ENCODE measurements at regions not wholly inside any gene's neighbourhood (a gene's known extent, or its start where the extent isn't known, plus 50 kb on each side); places are given as distances from the start of the nearest gene placed in this dataset.

GRCh38 chr1:4120557-4121292, 220.7 kb upstream of the C1orf174 start:
- Histone ChIP-seq H3K27me3 (peaks cover 0 to 29% (median 3%) of the 10 kb centered on the region in 9 donors), H3K4me1 (no peaks in the 10 kb centered on the region), H3K9me3 (no peaks in the 10 kb centered on the region), H3K27ac (no peak overlapping the region), H3K36me3 (no peaks in the 10 kb centered on the region), H3K4me3 (no peak overlapping the region)
- ATAC-seq (no peak), DNase-seq (no peak)
- no peak for TF ChIP-seq CTCF (IDR thresholded peaks at IDR 0.05)
- TF ChIP-seq POLR2A (IDR thresholded peaks at IDR 0.05) = no peak
- WGBS, 4 donors = 54 to 60% (median 57%) methylated on average over 15 of the region's 15 CpGs
- intact Hi-C loops (cut with DNase I) = no loop called here

GRCh38 chr1:4121293-4121684, 221.2 kb upstream of the C1orf174 start:
- Histone ChIP-seq H3K27ac (no peak overlapping the region), H3K4me1 (no peaks in the 10 kb centered on the region), H3K4me3 (no peak overlapping the region), H3K27me3 (peaks cover 0 to 28% (median 3%) of the 10 kb centered on the region in 9 donors), H3K9me3 (no peaks in the 10 kb centered on the region), H3K36me3 (no peaks in the 10 kb centered on the region)
- no peak for TF ChIP-seq POLR2A (IDR thresholded peaks at IDR 0.05)
- no peak for TF ChIP-seq CTCF (IDR thresholded peaks at IDR 0.05)
- intact Hi-C loops (cut with DNase I) = no loop called here
- WGBS, 4 donors = 69 to 74% (median 73%) methylated on average over 8 of the region's 8 CpGs
- ATAC-seq (no peak), DNase-seq (no peak)

- no peaks in the 10 kb centered on the region for H3K9me3 ChIP-seq
- intact Hi-C loops (cut with DNase I) = no loop called here
- 76 to 87% (median 81%) methylated on average over 17 to 20 of the region's 20 CpGs for WGBS, 4 donors
- TF ChIP-seq POLR2A (IDR thresholded peaks at IDR 0.05) (no peak), CTCF (IDR thresholded peaks at IDR 0.05) (no peak)
- no peak overlapping the region for H3K27ac ChIP-seq
- DNase-seq = no peak
- H3K27me3 ChIP-seq = peaks cover 0 to 22% (median 0%) of the 10 kb centered on the region in 9 donors
- no peak for ATAC-seq
- H3K4me3 ChIP-seq = no peak overlapping the region
- no peaks in the 10 kb centered on the region for H3K36me3 ChIP-seq
- H3K4me1 ChIP-seq = no peaks in the 10 kb centered on the region
These were observed 221.9 kb upstream of the C1orf174 start for GRCh38 chr1:4121834-4122512.

- Histone ChIP-seq H3K36me3 (no peaks in the 10 kb centered on the region), H3K27me3 (peaks cover 0 to 16% (median 0%) of the 10 kb centered on the region in 9 donors), H3K9me3 (no peaks in the 10 kb centered on the region), H3K4me3 (no peak overlapping the region), H3K27ac (no peak overlapping the region), H3K4me1 (no peaks in the 10 kb centered on the region)
- ATAC-seq (no peak), DNase-seq (no peak)
- intact Hi-C loops (cut with DNase I) = no loop called here
- 65 to 79% (median 72%) methylated on average over 3 to 8 of the region's 8 CpGs for WGBS, 4 donors
- TF ChIP-seq POLR2A (IDR thresholded peaks at IDR 0.05) = no peak
These were observed 222.6 kb upstream of the C1orf174 start for GRCh38 chr1:4122513-4123160.
